H9 (cell line): ENCODE measurements at regions not wholly inside any gene's neighbourhood (a gene's known extent, or its start where the extent isn't known, plus 50 kb on each side); places are given as distances from the start of the nearest gene placed in this dataset.

Experiments
- DNase-seq: peaks from one replicate; pipeline ENCODE4 v3.0.0-alpha.2; 2017
- H2AFZ ChIP-seq: one replicate; pipeline ENCODE4 v1.6.1; 2013; ENCODE audit warnings: mild to moderate bottlenecking, low read length, control low read depth, moderate library complexity
- H2AK5ac ChIP-seq: 2 replicates; pipeline ENCODE4 v1.6.1; 2013; ENCODE audit warnings: low read length, control low read depth, mixed read lengths; ENCODE audit not compliant: insufficient read length
- H2BK120ac ChIP-seq: one replicate; pipeline ENCODE4 v1.6.1; 2013; ENCODE audit warnings: low read depth, mild to moderate bottlenecking, low read length, control low read depth, inconsistent platforms; ENCODE audit not compliant: poor library complexity, severe bottlenecking
- H2BK12ac ChIP-seq: 2 replicates; pipeline ENCODE4 v1.6.1; 2013; ENCODE audit warnings: low read length, control low read depth, mixed read lengths, low read depth; ENCODE audit not compliant: insufficient read length
- H2BK15ac ChIP-seq: 2 replicates; pipeline ENCODE4 v1.6.1; 2013; ENCODE audit warnings: low read depth, low read length, control low read depth
- H2BK20ac ChIP-seq: one replicate; pipeline ENCODE4 v1.6.1; 2013; ENCODE audit warnings: low read depth, mild to moderate bottlenecking, low read length, control low read depth, inconsistent platforms; ENCODE audit not compliant: poor library complexity, severe bottlenecking
- H2BK5ac ChIP-seq: 2 replicates; pipeline ENCODE4 v1.6.1; 2013; ENCODE audit warnings: low read length, control low read depth, mixed read lengths; ENCODE audit not compliant: insufficient read length
- H3K14ac ChIP-seq: 2 replicates; pipeline ENCODE4 v1.6.1; 2013; ENCODE audit warnings: low read length, control low read depth; ENCODE audit not compliant: insufficient read depth
- H3K18ac ChIP-seq: 2 replicates; pipeline ENCODE4 v1.6.1; 2013; ENCODE audit warnings: low read depth, mild to moderate bottlenecking, mixed read lengths, low read length, control low read depth; ENCODE audit not compliant: insufficient read length
- H3K23ac ChIP-seq: 2 replicates; pipeline ENCODE4 v1.6.1; 2013; ENCODE audit warnings: low read length, control low read depth, mixed read lengths, low read depth; ENCODE audit not compliant: insufficient read length
- H3K23me2 ChIP-seq: 2 replicates; pipeline ENCODE4 v1.6.1; 2013; ENCODE audit warnings: low read depth, mild to moderate bottlenecking, mixed read lengths, low read length, control low read depth; ENCODE audit not compliant: insufficient read length, poor library complexity, severe bottlenecking
- H3K27ac ChIP-seq: 2 replicates; pipeline ENCODE4 v1.5.1; 2013; ENCODE audit warnings: low read length, control low read depth, mixed read lengths, low read depth; ENCODE audit not compliant: insufficient read length
- H3K27me3 ChIP-seq: 2 replicates; pipeline ENCODE4 v1.6.1; 2013; ENCODE audit warnings: low read length, control low read depth, inconsistent platforms; ENCODE audit not compliant: insufficient read depth
- H3K4ac ChIP-seq: 2 replicates; pipeline ENCODE4 v1.6.1; 2013; ENCODE audit warnings: low read depth, mild to moderate bottlenecking, control low read depth, inconsistent platforms, low read length, moderate library complexity
- H3K4me1 ChIP-seq: 2 replicates; pipeline ENCODE4 v1.6.1; 2013; ENCODE audit warnings: low read length, control low read depth, inconsistent platforms; ENCODE audit not compliant: insufficient read depth
- H3K4me2 ChIP-seq: 2 replicates; pipeline ENCODE4 v1.6.1; 2013; ENCODE audit warnings: low read length, control low read depth, mixed read lengths; ENCODE audit not compliant: insufficient read length, insufficient read depth
- H3K56ac ChIP-seq: 2 replicates; pipeline ENCODE4 v1.6.1; 2013; ENCODE audit warnings: low read depth, mild to moderate bottlenecking, mixed read lengths, low read length, control low read depth; ENCODE audit not compliant: insufficient read length
- H3K79me1 ChIP-seq: 2 replicates; pipeline ENCODE4 v1.6.1; 2013; ENCODE audit warnings: low read depth, mild to moderate bottlenecking, moderate library complexity, low read length, control low read depth, inconsistent platforms; ENCODE audit not compliant: insufficient read depth, poor library complexity, severe bottlenecking
- H3K79me2 ChIP-seq: 2 replicates; pipeline ENCODE4 v1.6.1; 2013; ENCODE audit warnings: low read length, control low read depth, inconsistent platforms; ENCODE audit not compliant: insufficient read depth
- H3K9ac ChIP-seq: 2 replicates; pipeline ENCODE4 v1.6.1; 2013; ENCODE audit warnings: low read length, control low read depth, mixed read lengths; ENCODE audit not compliant: insufficient read length; ENCODE audit errors: extremely low read depth
- H3K9me3 ChIP-seq: one replicate; pipeline ENCODE4 v1.6.1; 2013; ENCODE audit warnings: low read depth, low read length, inconsistent platforms; ENCODE audit not compliant: control insufficient read depth
- H3T11ph ChIP-seq: one replicate; pipeline ENCODE4 v1.6.1; 2013; ENCODE audit warnings: mild to moderate bottlenecking, low read length, control low read depth, inconsistent platforms
- H4K20me1 ChIP-seq: one replicate; pipeline ENCODE4 v1.6.1; 2013; ENCODE audit not compliant: control insufficient read depth, insufficient read length, insufficient read depth
- H4K5ac ChIP-seq: 2 replicates; pipeline ENCODE4 v1.6.1; 2013; ENCODE audit warnings: low read depth, mild to moderate bottlenecking, mixed read lengths, low read length, control low read depth; ENCODE audit not compliant: insufficient read length
- H4K8ac ChIP-seq: replicated peaks from 2 replicates; pipeline ENCODE4 v1.6.1; 2013; ENCODE audit warnings: low read length, control low read depth, mixed read lengths, low read depth; ENCODE audit not compliant: insufficient read length
- H4K91ac ChIP-seq: 2 replicates; pipeline ENCODE4 v1.6.1; 2013; ENCODE audit warnings: low read depth, mild to moderate bottlenecking, moderate library complexity, mixed read lengths, low read length, control low read depth; ENCODE audit not compliant: insufficient read length
- H3K27ac Mint-ChIP-seq, 3 experiments: 2 replicates in 2 of 3; 3 replicates in 1 of 3; pipeline ENCODE4 v1.8.0; 2020 to 2021; ENCODE audit warnings: mixed read lengths in 3 of 3, mild to moderate bottlenecking in 1 of 3, moderate library complexity in 1 of 3
- H3K27me3 Mint-ChIP-seq: 2 replicates; pipeline ENCODE4 v1.8.0; 2021; ENCODE audit warnings: low read depth, mild to moderate bottlenecking, moderate library complexity, mixed read lengths
- H3K36me3 Mint-ChIP-seq, 3 experiments: 2 replicates in 2 of 3; 3 replicates in 1 of 3; pipeline ENCODE4 v1.8.0; 2020 to 2021; ENCODE audit warnings: low read depth in 3 of 3, mixed read lengths in 3 of 3; ENCODE audit not compliant: insufficient read depth in 1 of 3
- H3K4me1 Mint-ChIP-seq, 2 experiments: 2 replicates each; pipeline ENCODE4 v1.8.0; 2020; ENCODE audit warnings: mixed read lengths in 2 of 2
- H3K4me3 Mint-ChIP-seq, 2 experiments: 2 replicates in 1 of 2; 3 replicates in 1 of 2; pipeline ENCODE4 v1.8.0; 2020 to 2021; ENCODE audit warnings: mild to moderate bottlenecking in 2 of 2, mixed read lengths in 2 of 2, moderate library complexity in 1 of 2
- H3K9me3 Mint-ChIP-seq, 2 experiments: 2 replicates in 1 of 2; 3 replicates in 1 of 2; pipeline ENCODE4 v1.8.0; 2020; ENCODE audit warnings: mild to moderate bottlenecking in 2 of 2, mixed read lengths in 2 of 2, moderate library complexity in 1 of 2
- CTCF ChIP-seq: fragments of 200-600 bp; sonication (generic); conservative IDR thresholded peaks from 3 replicates; pipeline ENCODE4 v1.8.0; 2021; ENCODE audit warnings: antibody characterized with exemption, mild to moderate bottlenecking
- WGBS: extraction: QIAGEN DNeasy Blood & Tissue Kit; methylation state at CpG from one replicate; pipeline ENCODE4 v1.1.7; 2013; ENCODE audit warnings: missing lambda C conversion rate, low lambda C conversion rate, mixed read lengths; ENCODE audit not compliant: insufficient read length; ENCODE audit errors: extremely low coverage; 5-methylcytosine and 5-hydroxymethylcytosine counted together

GRCh38 chr4:136465691-136466090, 1066.6 kb downstream of the PCDH18 start:
- no peaks in the 10 kb centered on the region for H3K79me1 ChIP-seq
- no peak overlapping the region for H3K23ac ChIP-seq
- H4K20me1 ChIP-seq, result no peaks in the 10 kb centered on the region
- H4K8ac ChIP-seq, result no peak overlapping the region
- H3K4me1 Mint-ChIP-seq, result peaks cover 2 to 4% of the 10 kb centered on the region in 2 experiments; a peak in 2 of 4 replicates
- no peaks in the 10 kb centered on the region for H3K79me2 ChIP-seq
- H3K4ac ChIP-seq, result no peak overlapping the region
- no peak overlapping the region for H2BK120ac ChIP-seq
- H3K36me3 Mint-ChIP-seq, result peaks cover 0 to 9% (median 0%) of the 10 kb centered on the region in 3 experiments; a peak in 2 of 7 replicates
- H3K27ac Mint-ChIP-seq, result no peak overlapping the region
- no peak overlapping the region for H2AFZ ChIP-seq
- H2BK20ac ChIP-seq, result no peak overlapping the region
- H3K4me2 ChIP-seq, result no peak overlapping the region
- no peak overlapping the region for H3K18ac ChIP-seq
- H3T11ph ChIP-seq, result no peak overlapping the region
- no peak overlapping the region for H2BK12ac ChIP-seq
- no peak for DNase-seq
- H3K9me3 Mint-ChIP-seq, result peaks cover 8% of the 10 kb centered on the region in 2 experiments; a peak in 4 of 5 replicates
- H3K27me3 ChIP-seq, result no peaks in the 10 kb centered on the region
- no peak overlapping the region for H4K91ac ChIP-seq
- no peaks in the 10 kb centered on the region for H3K9me3 ChIP-seq
- H3K27ac ChIP-seq, result no peak overlapping the region
- no peaks in the 10 kb centered on the region for H3K4me1 ChIP-seq
- no CpG with 5 or more reads among the region's 1 CpG for WGBS
- H3K27me3 Mint-ChIP-seq, result no peaks in the 10 kb centered on the region
- H4K5ac ChIP-seq, result no peak overlapping the region
- no peak overlapping the region for H3K4me3 Mint-ChIP-seq
- H3K9ac ChIP-seq, result no peak overlapping the region
- H2BK15ac ChIP-seq, result no peak overlapping the region
- H3K23me2 ChIP-seq, result no peaks in the 10 kb centered on the region
- H3K14ac ChIP-seq, result no peak overlapping the region
- no peak overlapping the region for H3K56ac ChIP-seq
- no peak overlapping the region for H2BK5ac ChIP-seq
- no peak for TF ChIP-seq CTCF
- H2AK5ac ChIP-seq, result no peak overlapping the region
